Esophagus squamous epithelium (tissue), 4 donors: ENCODE measurements at regions not wholly inside any gene's neighbourhood (a gene's known extent, or its start where the extent isn't known, plus 50 kb on each side); places are given as distances from the start of the nearest gene placed in this dataset.

ENCODE experiments used
- CTCF ChIP-seq, 6 experiments: fragments of 450-650 bp in 4 of 6; fragments of 200-600 bp in 2 of 6; sonication (generic) in 2 of 6; IDR thresholded peaks; one replicate each; pipeline ENCODE4 v1.5.1; 2016 to 2019; ENCODE audit warnings: antibody characterized with exemption in 6 of 6, mild to moderate bottlenecking in 4 of 6, moderate library complexity in 4 of 6
- POLR2A ChIP-seq, 4 donors: fragments of 450-650 bp; IDR thresholded peaks; one replicate each; pipeline ENCODE4 v1.6.1; 2017; ENCODE audit warnings: antibody characterized with exemption in 4 of 4, mild to moderate bottlenecking in 4 of 4, moderate library complexity in 3 of 4

DNA sequence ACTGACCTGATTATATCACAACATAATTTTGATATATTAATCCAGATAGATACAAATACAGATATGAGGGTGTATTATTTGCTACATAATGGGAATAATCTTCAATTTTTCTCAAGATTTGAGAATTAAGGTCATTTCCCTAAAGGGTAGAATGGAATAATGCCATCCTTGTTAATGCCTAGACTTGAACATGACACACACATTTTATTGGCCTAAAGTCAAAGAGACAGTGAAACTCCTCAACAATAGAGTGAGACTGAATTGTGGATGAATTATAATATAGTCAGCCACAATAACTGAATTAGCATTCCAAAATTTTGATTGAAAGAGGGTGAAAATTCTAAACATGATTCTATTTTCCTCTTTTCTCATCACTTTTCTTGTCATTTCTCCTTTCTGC, 506.0 kb upstream of the CDH2 start:
- TF ChIP-seq CTCF (IDR thresholded peaks at IDR 0.05) (no peak), POLR2A (IDR thresholded peaks at IDR 0.05) (no peak)
